ENCODE measurements at regions not wholly inside any gene's neighbourhood (a gene's known extent, or its start where the extent isn't known, plus 50 kb on each side); places are given as distances from the start of the nearest gene placed in this dataset.
A peak's percentile ranks its signal among the peaks of the same experiment; 100 is the strongest.
"Not testable (repeated sequence)": the region's sequence is repeated elsewhere in the genome, so short reads cannot be mapped to it uniquely, and the experiment has no call there.

DNA sequence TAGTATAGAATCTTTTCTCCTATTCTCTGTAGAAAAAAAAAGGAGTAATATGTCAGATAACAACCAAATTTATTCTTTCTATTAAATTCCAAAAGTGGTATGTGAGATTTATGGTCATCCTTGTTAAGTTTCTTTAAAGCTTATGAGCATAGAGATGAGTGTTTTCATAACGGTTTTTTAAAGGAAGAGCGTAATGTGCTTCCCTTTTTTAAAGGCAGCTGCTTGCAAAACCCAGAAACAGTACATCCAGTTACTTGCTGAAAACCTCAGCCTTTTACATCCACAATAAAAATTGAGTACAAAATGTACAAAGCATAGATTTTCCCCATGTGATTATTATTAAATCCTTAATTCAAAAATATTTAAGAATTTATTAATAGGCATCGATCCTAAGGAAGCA lies 53.6 kb upstream of the CD163 start:
- peaks cover 15% of the 10 kb centered on the region for H3K27me3 Mint-ChIP-seq (ENCODE audit: insufficient read depth, unreplicated experiment)
- BruUV-seq (replicated peaks): no TSS peak
- peaks cover 7% of the 10 kb centered on the region for H3K4me1 Mint-ChIP-seq (ENCODE audit: insufficient read depth, unreplicated experiment)
- peaks cover 7% of the 10 kb centered on the region for H3K36me3 Mint-ChIP-seq (ENCODE audit: insufficient read depth, unreplicated experiment)
- DNase-seq (ENCODE audit: unreplicated experiment): no peak
- H3K9me3 Mint-ChIP-seq (ENCODE audit: unreplicated experiment): no peaks in the 10 kb centered on the region
- TF ChIP-seq, protein P1, sequence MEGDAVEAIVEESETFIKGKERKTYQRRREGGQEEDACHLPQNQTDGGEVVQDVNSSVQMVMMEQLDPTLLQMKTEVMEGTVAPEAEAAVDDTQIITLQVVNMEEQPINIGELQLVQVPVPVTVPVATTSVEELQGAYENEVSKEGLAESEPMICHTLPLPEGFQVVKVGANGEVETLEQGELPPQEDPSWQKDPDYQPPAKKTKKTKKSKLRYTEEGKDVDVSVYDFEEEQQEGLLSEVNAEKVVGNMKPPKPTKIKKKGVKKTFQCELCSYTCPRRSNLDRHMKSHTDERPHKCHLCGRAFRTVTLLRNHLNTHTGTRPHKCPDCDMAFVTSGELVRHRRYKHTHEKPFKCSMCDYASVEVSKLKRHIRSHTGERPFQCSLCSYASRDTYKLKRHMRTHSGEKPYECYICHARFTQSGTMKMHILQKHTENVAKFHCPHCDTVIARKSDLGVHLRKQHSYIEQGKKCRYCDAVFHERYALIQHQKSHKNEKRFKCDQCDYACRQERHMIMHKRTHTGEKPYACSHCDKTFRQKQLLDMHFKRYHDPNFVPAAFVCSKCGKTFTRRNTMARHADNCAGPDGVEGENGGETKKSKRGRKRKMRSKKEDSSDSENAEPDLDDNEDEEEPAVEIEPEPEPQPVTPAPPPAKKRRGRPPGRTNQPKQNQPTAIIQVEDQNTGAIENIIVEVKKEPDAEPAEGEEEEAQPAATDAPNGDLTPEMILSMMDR (IDR thresholded peaks at IDR 0.05; ENCODE audit: unreplicated experiment): no peak
- H3K27ac Mint-ChIP-seq (ENCODE audit: low read depth, unreplicated experiment): no peak overlapping the region
- POLR2A ChIA-PET: no interaction called here
- intact Hi-C loops (cut with micrococcal nuclease): no loop called here
- CTCF ChIA-PET: interaction anchor here (0.6 kb wide), 1 partner anchor 96 kb away, joined by 3 read pairs; no protein-coding TSS in a partner anchor
- H3K4me3 Mint-ChIP-seq (ENCODE audit: unreplicated experiment): no peak overlapping the region

DNA sequence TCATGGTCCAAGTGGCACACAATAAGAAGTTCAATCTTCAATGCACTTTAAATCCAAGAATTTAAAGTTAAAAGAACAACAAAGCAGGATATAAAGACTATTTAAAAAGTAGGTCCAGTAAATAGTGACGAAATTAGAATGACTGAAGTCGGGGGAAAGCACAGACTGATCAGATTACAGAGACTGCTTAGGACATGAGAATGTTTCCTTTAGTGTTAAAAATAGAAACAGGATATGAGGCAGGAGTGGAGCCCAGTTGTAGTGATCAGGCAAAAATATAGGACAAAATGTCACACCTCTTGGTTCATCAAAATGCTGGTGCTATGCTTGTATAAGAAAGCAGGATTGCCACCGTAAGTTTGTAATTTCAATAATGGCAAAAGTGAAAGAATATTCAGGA lies 52.2 kb upstream of the CD163 start:
- H3K4me1 Mint-ChIP-seq (ENCODE audit: insufficient read depth, unreplicated experiment): peaks cover 7% of the 10 kb centered on the region
- TF ChIP-seq, protein P1 (IDR thresholded peaks at IDR 0.05; ENCODE audit: unreplicated experiment): no peak
- H3K27ac Mint-ChIP-seq (ENCODE audit: low read depth, unreplicated experiment): peak overlapping the region; percentile 33
- intact Hi-C loops (cut with micrococcal nuclease): no loop called here
- peaks cover 11% of the 10 kb centered on the region for H3K27me3 Mint-ChIP-seq (ENCODE audit: insufficient read depth, unreplicated experiment)
- peak; percentile 67 for DNase-seq (ENCODE audit: unreplicated experiment)
- ChIA-PET CTCF (interaction anchor here (0.6 to 0.7 kb wide), 2 partner anchors 29 to 287 kb away, joined by 3 to 4 read pairs; no protein-coding TSS in a partner anchor), POLR2A (no interaction called here)
- peaks cover 7% of the 10 kb centered on the region for H3K36me3 Mint-ChIP-seq (ENCODE audit: insufficient read depth, unreplicated experiment)
- BruUV-seq (replicated peaks): no TSS peak
- H3K4me3 Mint-ChIP-seq (ENCODE audit: unreplicated experiment): no peak overlapping the region
- peaks cover 12% of the 10 kb centered on the region for H3K9me3 Mint-ChIP-seq (ENCODE audit: unreplicated experiment)

DNA sequence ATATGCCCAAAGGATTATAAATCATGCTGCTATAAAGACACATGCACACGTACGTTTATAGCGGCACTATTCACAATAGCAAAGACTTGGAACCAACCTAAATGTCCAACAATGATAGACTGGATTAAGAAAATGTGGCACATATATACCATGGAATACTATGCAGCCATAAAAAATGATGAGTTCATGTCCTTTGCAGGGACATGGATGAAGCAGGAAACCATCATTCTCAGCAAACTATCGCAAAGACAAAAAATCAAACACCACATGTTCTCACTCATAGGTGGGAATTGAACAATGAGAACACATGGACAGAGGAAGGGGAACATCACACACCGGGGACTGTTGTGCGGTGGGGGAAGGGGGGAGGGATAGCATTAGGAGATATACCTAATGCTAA lies 51.3 kb upstream of the CD163 start:
- DNase-seq (ENCODE audit: unreplicated experiment); intact Hi-C loops (cut with micrococcal nuclease); H3K4me1 Mint-ChIP-seq (ENCODE audit: insufficient read depth, unreplicated experiment); H3K27me3 Mint-ChIP-seq (ENCODE audit: insufficient read depth, unreplicated experiment); H3K4me3 Mint-ChIP-seq (ENCODE audit: unreplicated experiment); H3K36me3 Mint-ChIP-seq (ENCODE audit: insufficient read depth, unreplicated experiment); CTCF ChIA-PET; POLR2A ChIA-PET; BruUV-seq (replicated peaks); H3K27ac Mint-ChIP-seq (ENCODE audit: low read depth, unreplicated experiment): not testable (repeated sequence)
- peaks cover 12% of the 10 kb centered on the region for H3K9me3 Mint-ChIP-seq (ENCODE audit: unreplicated experiment)
